CD4-positive, alpha-beta T cell treated with Interleukin-4 for 1 hour (primary cell): ENCODE measurements at regions not wholly inside any gene's neighbourhood (a gene's known extent, or its start where the extent isn't known, plus 50 kb on each side); places are given as distances from the start of the nearest gene placed in this dataset.
"Not testable (repeated sequence)": the region's sequence is repeated elsewhere in the genome, so short reads cannot be mapped to it uniquely, and the experiment has no call there.

Experiments
- DNase-seq, 2 donors: peaks; one replicate each; pipeline ENCODE4 v3.0.0-alpha.2; 2020 to 2022

- DNase-seq: no peak
Observed at GRCh38 chr2:2921011-2921720, 456.5 kb downstream of the EIPR1 start.

GRCh38 chr2:2919574-2920365 lies 457.8 kb downstream of the EIPR1 start:
- no peak for DNase-seq

- DNase-seq: no peak
Observed at GRCh38 chr2:2919026-2919425, 458.6 kb downstream of the EIPR1 start.

- DNase-seq: no peak
Observed at GRCh38 chr2:2916621-2917020, 461.0 kb downstream of the EIPR1 start.

DNA sequence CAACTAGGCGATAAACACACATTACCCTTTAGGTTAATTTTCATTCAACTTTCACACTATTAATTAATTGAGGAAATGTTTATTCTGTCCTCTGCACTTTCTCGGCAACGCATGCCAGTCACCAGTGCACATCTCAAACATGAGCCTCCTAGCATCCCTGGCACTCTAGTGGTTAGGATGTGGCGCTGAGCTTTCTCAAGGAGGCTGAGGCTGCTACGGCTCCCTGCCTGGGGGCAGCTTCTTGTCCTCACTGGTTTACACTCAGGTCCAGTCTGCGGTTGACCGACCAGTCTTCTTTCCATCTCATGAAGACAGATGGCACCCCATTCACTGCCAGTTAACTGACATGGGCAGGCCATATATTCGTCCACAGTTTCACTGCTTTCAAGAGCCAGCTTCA lies 463.4 kb downstream of the EIPR1 start:
- DNase-seq: no peak

GRCh38 chr2:2913601-2914120 lies 464.0 kb downstream of the EIPR1 start:
- DNase-seq: no peak

DNA sequence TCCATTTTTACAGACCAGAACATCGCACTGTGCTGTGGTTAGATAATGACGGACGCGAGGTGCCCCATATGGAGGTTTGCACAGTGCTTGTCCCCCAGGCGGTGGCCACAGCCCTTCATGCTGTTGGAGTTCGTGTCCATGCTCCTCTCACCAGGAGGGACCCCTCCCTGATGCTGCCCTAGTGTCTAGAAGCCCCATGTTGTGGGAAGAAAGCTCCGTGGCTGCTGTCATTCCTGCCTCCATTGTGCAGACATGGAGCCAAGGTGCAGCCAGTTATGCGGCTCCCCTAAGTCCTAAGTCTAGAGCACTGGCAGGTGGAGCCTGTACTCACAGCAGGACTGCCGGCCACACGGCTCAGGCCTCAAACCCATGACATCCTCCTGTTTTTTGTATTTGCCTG lies 464.9 kb downstream of the EIPR1 start:
- DNase-seq: no peak

DNA sequence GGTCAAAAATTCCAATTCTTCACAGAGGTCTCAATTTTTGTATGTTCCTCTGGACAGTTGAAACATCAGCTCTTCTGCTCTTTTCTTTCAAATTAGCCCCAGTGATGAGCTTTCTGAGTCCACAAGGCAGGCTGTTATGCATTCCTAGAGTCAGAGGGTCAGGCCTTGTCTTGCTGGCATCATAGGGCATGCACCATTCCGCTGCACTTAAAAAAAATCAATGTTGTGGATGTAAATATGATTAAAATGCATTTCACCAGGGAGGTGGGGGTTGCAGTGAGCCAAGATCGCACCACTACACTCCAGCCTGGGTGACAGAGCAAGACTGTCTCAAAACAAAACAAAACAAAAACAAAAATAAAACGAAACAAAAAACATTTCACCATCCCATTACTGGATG lies 465.3 kb downstream of the EIPR1 start:
- no peak for DNase-seq

GRCh38 chr2:2910259-2910658 lies 467.4 kb downstream of the EIPR1 start:
- DNase-seq: no peak

DNA sequence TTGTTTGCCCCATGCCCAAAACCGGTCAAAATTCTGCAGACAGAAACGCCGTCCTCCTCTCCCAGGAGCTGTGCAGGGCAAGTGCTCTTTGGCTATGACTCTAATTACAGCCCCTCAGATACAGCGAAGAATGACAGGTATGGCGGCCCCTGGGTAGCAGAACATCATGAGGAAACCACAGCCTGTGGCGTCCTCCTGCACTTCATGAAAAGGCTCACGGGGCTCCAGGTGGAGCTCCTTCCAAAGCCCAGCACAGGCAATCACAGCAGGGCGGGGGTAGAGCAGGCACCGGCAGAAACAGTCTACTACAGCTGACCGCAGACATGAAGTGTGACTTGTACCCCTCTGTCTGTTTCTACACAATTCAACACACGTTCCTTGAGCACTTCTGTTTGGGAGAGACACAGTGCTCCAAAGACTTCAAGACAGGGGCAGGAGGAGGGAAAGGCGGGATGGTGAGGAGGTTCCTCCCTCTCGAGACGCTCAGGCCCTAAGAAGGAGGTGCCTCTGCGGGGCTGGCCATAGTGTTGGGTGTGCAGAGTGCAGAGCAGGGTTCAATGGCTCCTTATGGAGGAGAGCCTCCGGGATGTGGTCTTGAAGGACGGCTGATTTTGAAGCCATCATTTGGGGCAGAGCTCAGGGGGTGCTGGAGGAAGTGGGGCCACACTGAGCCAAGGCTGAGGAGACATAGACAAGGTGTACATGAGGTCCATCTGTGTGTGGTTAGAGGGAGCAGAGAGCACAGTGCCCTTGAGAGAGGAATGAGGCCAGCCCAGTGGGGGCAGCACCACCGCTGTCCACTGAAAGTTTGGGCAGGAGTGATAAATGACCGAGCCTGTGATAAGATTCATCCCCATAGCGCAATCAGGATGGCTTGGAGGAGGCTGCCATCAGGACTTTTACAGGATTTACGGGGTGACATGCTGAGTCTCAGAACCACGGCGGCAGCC lies 468.3 kb downstream of the EIPR1 start:
- DNase-seq: no peak

DNA sequence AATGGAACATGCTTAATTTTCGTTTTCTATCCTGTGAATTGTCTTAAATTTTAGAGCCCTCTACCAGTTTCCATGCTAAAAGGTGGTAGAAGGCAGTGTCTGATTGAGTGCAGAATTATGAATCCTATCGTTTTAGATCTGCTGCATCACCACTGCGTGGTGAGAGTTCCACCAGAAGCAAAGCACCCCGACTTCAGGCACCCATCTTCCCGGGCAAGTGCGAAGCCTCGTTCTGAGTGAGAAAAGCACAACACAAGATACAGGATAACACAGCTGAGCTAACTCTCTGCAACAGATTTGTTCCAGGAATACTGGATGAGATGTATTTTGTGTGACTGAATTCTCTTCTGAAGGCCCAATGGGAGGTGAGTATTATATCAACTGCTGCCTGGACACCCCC lies 471.5 kb downstream of the EIPR1 start:
- DNase-seq: no peak

- DNase-seq: no peak
Observed at GRCh38 chr2:2904721-2905350, 472.8 kb downstream of the EIPR1 start.

DNA sequence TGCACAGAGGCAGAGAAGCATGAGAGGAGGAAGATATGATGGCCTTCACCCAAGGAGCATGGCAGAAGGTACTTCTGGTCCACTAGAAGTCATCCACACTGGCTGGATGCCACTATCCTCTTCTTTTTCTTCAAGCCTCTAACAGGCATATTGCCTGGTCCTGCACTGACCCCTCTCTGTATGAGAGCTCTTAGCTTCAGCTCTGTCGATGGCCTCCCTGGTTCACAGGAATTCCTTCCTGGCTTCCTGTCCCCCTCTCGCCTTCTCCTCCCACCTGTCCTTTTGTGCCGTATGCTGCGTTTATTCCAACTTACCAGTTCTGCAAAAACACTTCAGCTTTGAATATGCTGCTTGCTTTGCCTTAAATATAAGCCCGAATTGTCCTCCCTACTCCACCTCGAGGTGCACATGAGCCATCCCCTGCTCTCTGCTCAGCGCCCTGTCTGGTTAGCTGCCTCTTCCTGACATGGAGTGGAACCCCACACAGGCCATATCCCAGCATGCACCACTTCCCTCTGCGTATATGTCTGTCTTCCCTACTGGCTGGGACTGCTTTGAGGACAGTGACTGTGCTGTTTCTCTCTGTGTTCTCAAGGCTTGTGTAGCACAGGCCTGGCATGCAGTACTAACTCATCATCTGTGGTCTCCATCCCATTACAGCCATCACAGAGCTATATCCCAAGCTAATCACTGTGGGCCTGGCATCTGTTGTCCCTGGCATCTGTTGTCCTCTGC lies 474.9 kb downstream of the EIPR1 start:
- DNase-seq: no peak

DNA sequence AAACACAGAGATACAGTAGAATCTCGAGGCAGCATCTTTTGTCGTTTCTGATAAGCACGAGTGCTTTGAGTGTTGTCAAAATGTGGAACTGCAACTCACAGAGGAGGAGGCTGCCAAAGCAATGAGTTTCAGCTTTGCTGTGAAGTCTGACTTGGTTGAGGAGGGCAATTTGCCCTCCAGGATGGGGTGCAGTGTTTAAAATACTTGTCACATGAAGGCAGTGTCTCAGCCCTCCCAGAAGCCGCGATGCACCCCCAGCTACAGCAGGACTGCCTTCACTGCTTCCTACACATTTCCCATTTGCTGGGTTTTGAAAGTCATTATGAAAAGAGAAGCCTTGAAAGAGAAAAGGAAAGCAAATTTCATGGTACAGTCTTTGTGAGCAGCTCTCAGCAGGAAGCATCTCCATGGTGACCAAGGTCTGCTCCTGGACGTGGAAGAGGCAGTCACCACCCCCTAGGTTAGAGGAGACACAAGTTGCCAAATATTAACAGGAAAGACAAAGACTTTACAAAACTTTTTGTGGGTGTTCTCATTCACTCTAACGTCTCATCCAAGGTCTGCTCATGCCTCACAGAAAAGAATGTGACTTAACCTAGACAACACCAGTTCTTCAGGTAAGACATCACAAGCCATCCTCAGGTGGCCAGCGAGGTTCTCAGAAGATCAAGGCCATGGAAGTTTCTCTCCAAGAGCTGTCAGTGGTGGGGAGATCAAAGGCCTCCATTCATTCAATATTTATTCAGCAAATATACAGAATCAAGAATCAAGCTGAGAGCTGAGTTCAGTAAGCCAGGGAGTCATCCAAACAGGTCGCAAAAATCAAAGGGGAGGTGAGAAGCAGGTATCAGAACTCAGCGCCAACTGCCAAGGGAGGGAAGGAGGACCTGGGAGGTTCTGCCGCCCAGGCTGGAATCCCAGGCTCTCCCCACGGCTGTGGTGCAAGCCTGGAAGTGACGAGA lies 476.0 kb downstream of the EIPR1 start:
- no peak for DNase-seq

DNA sequence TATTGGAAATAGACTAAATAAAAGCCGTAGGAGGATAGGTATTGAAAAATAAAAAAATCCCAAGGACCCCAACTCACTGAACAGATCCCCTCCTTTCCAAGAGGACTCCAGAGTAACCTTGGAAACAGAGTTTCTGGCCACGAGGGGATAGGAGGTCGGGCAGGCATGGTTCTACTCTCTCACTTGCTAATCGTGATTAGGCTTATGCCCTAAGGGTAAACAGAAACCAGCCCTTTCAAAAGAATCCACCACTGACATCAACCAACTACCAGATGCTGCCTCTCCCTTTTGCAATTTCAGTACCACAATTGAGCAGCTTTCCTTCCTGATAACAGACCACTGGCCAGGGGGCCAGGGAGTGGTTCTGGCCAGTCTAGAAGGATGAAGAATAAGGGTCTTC lies 477.8 kb downstream of the EIPR1 start:
- DNase-seq: no peak

GRCh38 chr2:2898744-2899143 lies 478.9 kb downstream of the EIPR1 start:
- no peak for DNase-seq

DNA sequence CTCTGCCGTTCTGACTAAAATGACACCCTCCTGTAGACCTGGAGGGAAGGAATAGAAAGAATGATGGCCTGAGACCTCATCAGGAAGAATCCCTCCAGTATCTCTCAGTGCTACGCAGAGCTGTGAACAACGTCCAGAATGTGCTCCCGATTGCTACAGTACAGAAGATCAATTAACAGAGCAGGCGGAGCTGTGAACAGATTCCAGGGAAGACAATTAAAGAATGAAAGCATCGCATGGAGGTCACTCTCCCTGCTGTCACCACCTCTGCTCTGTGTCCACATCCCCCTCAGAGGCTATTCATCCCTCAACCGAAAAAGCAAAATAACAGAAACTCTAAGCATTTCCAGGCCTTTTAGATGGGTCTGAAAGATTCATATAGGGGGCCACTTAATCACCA lies 481.0 kb downstream of the EIPR1 start:
- no peak for DNase-seq

- DNase-seq: no peak
Observed at GRCh38 chr2:2896011-2896410, 481.6 kb downstream of the EIPR1 start.

DNA sequence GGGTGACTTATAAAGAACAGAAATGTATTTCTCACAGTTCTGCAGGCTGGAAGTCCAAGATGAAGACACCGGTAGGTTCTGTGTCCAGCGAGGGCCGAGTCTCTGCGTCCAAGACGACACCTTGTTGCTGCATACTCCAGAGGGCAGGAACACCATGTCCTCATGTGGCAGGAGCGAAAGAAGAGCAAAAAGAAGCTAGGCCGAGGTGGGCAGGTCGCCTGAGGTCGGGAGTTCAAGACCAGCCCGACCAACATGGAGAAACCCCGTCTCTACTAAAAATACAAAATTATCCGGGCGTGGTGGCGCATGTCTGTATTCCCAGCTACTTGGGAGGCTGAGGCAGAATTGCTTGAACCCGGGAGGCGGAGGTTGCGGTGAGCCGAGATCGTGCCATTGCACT lies 483.6 kb downstream of the EIPR1 start:
- not testable (repeated sequence) for DNase-seq

GRCh38 chr2:2892892-2893291 lies 484.7 kb downstream of the EIPR1 start:
- no peak for DNase-seq

DNA sequence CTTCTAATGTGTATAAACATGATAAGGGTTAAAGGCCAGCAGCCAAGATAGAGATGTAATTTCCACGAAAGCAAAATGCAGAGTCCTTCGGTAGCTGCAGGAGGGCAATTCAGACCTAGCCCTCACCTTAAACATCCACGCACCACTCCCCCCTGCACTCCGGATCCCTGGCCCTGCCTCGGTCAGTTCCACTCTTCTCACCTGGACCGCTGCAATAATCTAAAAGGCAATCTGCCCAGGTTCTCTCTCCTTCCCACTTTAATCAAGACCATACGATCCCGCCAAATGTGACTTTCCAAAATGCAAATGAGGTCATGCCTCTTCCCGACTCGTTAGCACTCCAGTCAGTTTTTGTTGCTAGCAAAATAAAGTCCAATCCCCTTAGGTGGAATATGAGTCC lies 485.2 kb downstream of the EIPR1 start:
- no peak for DNase-seq
